ENCODE measurements at regions not wholly inside any gene's neighbourhood (a gene's known extent, or its start where the extent isn't known, plus 50 kb on each side); places are given as distances from the start of the nearest gene placed in this dataset.

DNA sequence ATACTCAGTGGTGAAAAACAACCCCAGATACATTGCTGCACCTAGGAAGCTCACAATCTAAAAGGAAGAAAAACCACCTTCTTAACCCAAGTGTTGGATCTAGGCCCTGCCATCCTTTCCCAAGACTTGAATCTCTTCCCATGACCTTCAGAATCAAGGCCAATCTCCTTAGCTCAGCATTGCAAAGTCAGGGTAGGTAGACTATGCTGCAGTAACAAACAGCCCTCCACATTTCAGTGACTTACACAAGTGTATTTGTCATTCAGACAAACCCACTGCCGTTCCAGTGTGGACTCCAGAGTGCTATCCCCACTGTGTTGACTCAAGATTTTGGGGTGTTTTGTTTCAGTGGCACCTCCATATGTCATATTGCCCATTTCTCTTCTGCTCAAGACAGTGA, 278.4 kb downstream of the UACA start:
- Histone ChIP-seq H3K27me3 (peaks cover 0 to 3% (median 0%) of the 10 kb centered on the region in 9 donors), H3K4me1 (peaks cover 0 to 63% (median 0%) of the 10 kb centered on the region in 12 donors), H3K4me3 (no peak overlapping the region), H3K9me3 (no peaks in the 10 kb centered on the region), H3K27ac (no peak overlapping the region), H3K36me3 (no peaks in the 10 kb centered on the region)
- WGBS, 4 donors: 0 to 46% (median 2%) methylated on average over 1 of the region's 1 CpG
- intact Hi-C loops (cut with DNase I): loop anchor here in 9 of 10 donors (5.0 to 10.0 kb wide), 5 partner anchors 750 to 1008 kb away; no protein-coding TSS in a partner anchor
- TF ChIP-seq POLR2A (IDR thresholded peaks at IDR 0.05): no peak
- TF ChIP-seq, protein P1, sequence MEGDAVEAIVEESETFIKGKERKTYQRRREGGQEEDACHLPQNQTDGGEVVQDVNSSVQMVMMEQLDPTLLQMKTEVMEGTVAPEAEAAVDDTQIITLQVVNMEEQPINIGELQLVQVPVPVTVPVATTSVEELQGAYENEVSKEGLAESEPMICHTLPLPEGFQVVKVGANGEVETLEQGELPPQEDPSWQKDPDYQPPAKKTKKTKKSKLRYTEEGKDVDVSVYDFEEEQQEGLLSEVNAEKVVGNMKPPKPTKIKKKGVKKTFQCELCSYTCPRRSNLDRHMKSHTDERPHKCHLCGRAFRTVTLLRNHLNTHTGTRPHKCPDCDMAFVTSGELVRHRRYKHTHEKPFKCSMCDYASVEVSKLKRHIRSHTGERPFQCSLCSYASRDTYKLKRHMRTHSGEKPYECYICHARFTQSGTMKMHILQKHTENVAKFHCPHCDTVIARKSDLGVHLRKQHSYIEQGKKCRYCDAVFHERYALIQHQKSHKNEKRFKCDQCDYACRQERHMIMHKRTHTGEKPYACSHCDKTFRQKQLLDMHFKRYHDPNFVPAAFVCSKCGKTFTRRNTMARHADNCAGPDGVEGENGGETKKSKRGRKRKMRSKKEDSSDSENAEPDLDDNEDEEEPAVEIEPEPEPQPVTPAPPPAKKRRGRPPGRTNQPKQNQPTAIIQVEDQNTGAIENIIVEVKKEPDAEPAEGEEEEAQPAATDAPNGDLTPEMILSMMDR (IDR thresholded peaks at IDR 0.05): no peak
- DNase-seq: no peak
- no peak for ATAC-seq

DNA sequence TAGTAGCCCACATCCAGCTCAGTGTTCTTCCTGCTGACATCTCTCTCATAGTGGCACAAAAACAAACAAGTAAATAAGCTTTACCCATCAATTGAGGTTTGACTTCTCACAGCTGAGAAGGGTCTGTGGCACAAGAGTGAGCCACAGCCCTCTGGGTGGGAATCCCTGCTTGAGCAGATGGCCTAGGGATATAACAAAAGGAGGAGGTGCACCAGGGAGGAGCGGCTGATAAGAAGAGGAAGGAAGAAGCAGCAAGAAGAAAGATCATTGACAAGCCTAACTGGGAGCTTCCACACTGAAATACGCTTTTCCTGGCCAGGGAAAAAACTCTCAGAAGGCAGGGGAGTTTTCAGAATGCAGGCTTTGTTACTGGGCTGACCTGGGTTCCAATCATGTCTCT, 279.8 kb downstream of the UACA start:
- 66 to 76% (median 70%) methylated on average over 2 of the region's 2 CpGs for WGBS, 4 donors
- DNase-seq (no peak), ATAC-seq (no peak)
- Histone ChIP-seq H3K36me3 (no peaks in the 10 kb centered on the region), H3K4me1 (peaks cover 0 to 75% (median 0%) of the 10 kb centered on the region in 12 donors), H3K9me3 (no peaks in the 10 kb centered on the region), H3K27me3 (peaks cover 0 to 3% (median 0%) of the 10 kb centered on the region in 9 donors), H3K4me3 (no peak overlapping the region), H3K27ac (no peak overlapping the region)
- intact Hi-C loops (cut with DNase I): loop anchor here in 1 of 10 donors (10.0 kb wide), 1 partner anchor 749 kb away; no protein-coding TSS in a partner anchor
- no peak for TF ChIP-seq POLR2A (IDR thresholded peaks at IDR 0.05)
- TF ChIP-seq, protein P1 (IDR thresholded peaks at IDR 0.05): no peak

DNA sequence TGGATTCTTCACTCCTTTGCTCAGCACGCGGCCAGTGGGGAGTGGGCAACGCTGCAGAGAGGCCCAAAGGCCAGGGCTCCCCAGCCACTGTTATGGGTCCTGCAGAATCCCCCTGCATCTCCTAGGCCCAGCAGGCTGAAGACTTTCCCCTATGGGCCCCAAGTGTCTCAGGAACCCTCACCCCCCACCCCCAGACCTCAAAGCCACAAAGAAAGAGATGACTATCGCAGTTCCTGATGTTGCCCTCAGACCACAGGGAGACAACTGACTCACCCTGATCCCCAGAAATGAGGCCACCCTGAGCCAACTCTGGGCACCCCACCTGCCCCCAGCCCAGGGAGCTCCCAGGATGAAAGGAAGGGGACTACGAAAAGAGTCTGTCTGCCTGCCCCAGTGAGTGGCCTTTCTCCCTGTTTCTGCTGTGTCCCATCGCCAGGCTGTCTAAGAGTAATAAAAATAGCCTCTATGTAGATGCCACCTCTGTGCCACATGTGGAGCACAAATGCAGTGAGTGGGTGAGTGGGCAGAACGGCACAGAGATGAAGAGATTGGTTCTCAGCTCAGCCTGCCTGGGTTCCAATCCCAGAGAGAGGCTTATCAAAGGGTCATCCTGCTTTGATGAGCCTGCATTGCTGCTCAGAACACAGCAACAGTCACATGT, 283.0 kb downstream of the UACA start:
- no peak overlapping the region for H3K27ac ChIP-seq
- peaks cover 0 to 3% (median 0%) of the 10 kb centered on the region in 9 donors for H3K27me3 ChIP-seq
- no peak for DNase-seq
- no peaks in the 10 kb centered on the region for H3K9me3 ChIP-seq
- peak in 1 of 4 donors; percentile 31 for ATAC-seq
- no peaks in the 10 kb centered on the region for H3K36me3 ChIP-seq
- H3K4me1 ChIP-seq: peaks cover 0 to 59% (median 3%) of the 10 kb centered on the region in 12 donors
- WGBS, 4 donors: 73 to 89% (median 84%) methylated on average over 6 to 7 of the region's 7 CpGs
- H3K4me3 ChIP-seq: no peak overlapping the region
- intact Hi-C loops (cut with DNase I): loop anchor here in 1 of 10 donors (10.0 kb wide), 1 partner anchor 746 kb away; no protein-coding TSS in a partner anchor
- TF ChIP-seq, protein P1 (IDR thresholded peaks at IDR 0.05): no peak
- TF ChIP-seq POLR2A (IDR thresholded peaks at IDR 0.05): no peak

DNA sequence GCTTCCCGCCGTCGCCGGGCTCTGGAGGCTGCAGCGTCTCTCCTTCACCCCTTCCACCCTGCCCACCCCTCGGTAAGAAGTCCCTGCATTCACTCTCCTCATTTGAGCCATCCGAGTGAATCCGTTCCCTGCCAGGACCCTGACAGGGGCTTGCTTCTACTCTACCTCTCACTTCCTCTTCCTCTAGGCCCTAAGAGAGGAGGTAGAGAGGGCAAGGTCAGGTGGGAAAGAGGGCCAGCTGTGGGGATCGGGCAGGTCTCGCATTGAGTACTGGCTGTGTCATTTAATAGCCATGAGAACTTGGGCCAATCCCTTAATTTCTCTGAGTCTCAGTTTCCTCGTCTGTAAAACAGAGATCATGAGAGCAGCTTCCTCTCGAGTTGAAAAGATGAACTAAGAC, 283.6 kb downstream of the UACA start:
- intact Hi-C loops (cut with DNase I): loop anchor here in 2 of 10 donors (5.0 to 10.0 kb wide), 2 partner anchors 745 to 747 kb away; no protein-coding TSS in a partner anchor
- WGBS, 4 donors: 79 to 95% (median 87%) methylated on average over 12 of the region's 12 CpGs
- Histone ChIP-seq H3K27me3 (peaks cover 0 to 3% (median 0%) of the 10 kb centered on the region in 9 donors), H3K36me3 (no peaks in the 10 kb centered on the region), H3K9me3 (no peaks in the 10 kb centered on the region), H3K27ac (no peak overlapping the region), H3K4me1 (peaks cover 0 to 64% (median 8%) of the 10 kb centered on the region in 12 donors), H3K4me3 (no peak overlapping the region)
- ATAC-seq (no peak), DNase-seq (no peak)
- TF ChIP-seq, protein P1 (IDR thresholded peaks at IDR 0.05): no peak
- TF ChIP-seq POLR2A (IDR thresholded peaks at IDR 0.05): no peak

Data from heart left ventricle (tissue), 16 donors.